GM21529 (cell line): ENCODE measurements at regions not wholly inside any gene's neighbourhood (a gene's known extent, or its start where the extent isn't known, plus 50 kb on each side); places are given as distances from the start of the nearest gene placed in this dataset.
"Not testable (repeated sequence)": the region's sequence is repeated elsewhere in the genome, so short reads cannot be mapped to it uniquely, and the experiment has no call there.

ENCODE experiments used
- ATAC-seq: cut with Tn5 transposase; IDR thresholded peaks from one replicate; pipeline ENCODE4 v1.9.1; 2021; ENCODE audit not compliant: unreplicated experiment

GRCh38 chr5:152118676-152119470, 194.2 kb upstream of the GLRA1 start:
- no peak for ATAC-seq

- no peak for ATAC-seq
These were observed 192.3 kb upstream of the GLRA1 start for GRCh38 chr5:152116934-152117333.

GRCh38 chr5:152113401-152113800, 188.8 kb upstream of the GLRA1 start:
- no peak for ATAC-seq

- no peak for ATAC-seq
These were observed 182.6 kb upstream of the GLRA1 start for GRCh38 chr5:152107220-152107619.

- no peak for ATAC-seq
These were observed 181.9 kb upstream of the GLRA1 start for GRCh38 chr5:152106571-152106970.

GRCh38 chr5:152105085-152105484, 180.4 kb upstream of the GLRA1 start:
- ATAC-seq = no peak

- no peak for ATAC-seq
These were observed 179.6 kb upstream of the GLRA1 start for GRCh38 chr5:152104211-152104610.

- ATAC-seq = not testable (repeated sequence)
These were observed 178.3 kb upstream of the GLRA1 start for GRCh38 chr5:152102908-152103307.

- no peak for ATAC-seq
These were observed 177.4 kb upstream of the GLRA1 start for GRCh38 chr5:152102057-152102456.

- ATAC-seq = no peak
These were observed 175.8 kb upstream of the GLRA1 start for GRCh38 chr5:152100462-152100861.

- peak; percentile 51 for ATAC-seq
These were observed 172.5 kb upstream of the GLRA1 start for GRCh38 chr5:152097128-152097527.

- ATAC-seq = no peak
These were observed 170.1 kb upstream of the GLRA1 start for GRCh38 chr5:152094716-152095115.

GRCh38 chr5:152094060-152094459, 169.4 kb upstream of the GLRA1 start:
- no peak for ATAC-seq

GRCh38 chr5:152092580-152092979, 167.9 kb upstream of the GLRA1 start:
- ATAC-seq = peak; percentile 58

GRCh38 chr5:152089644-152090043, 165.0 kb upstream of the GLRA1 start:
- no peak for ATAC-seq

GRCh38 chr5:152086668-152087067, 162.0 kb upstream of the GLRA1 start:
- ATAC-seq = no peak

- ATAC-seq = no peak
These were observed 159.8 kb upstream of the GLRA1 start for GRCh38 chr5:152084476-152084875.

GRCh38 chr5:152083231-152083630, 158.6 kb upstream of the GLRA1 start:
- no peak for ATAC-seq

- no peak for ATAC-seq
These were observed 147.4 kb upstream of the GLRA1 start for GRCh38 chr5:152072091-152072490.

- ATAC-seq = no peak
These were observed 145.9 kb upstream of the GLRA1 start for GRCh38 chr5:152070591-152070990.

GRCh38 chr5:152066784-152067183, 142.1 kb upstream of the GLRA1 start:
- ATAC-seq = no peak

GRCh38 chr5:152063004-152063403, 138.4 kb upstream of the GLRA1 start:
- no peak for ATAC-seq

- ATAC-seq = no peak
These were observed 136.4 kb upstream of the GLRA1 start for GRCh38 chr5:152061095-152061494.
